Aorta (tissue), 5 donors: ENCODE measurements at regions not wholly inside any gene's neighbourhood (a gene's known extent, or its start where the extent isn't known, plus 50 kb on each side); places are given as distances from the start of the nearest gene placed in this dataset.

Source experiments
- ATAC-seq: fragments of 200-7000 bp; cut with Tn5 transposase; one replicate; pipeline ENCODE4 v1.9.1; 2022; ENCODE audit warnings: moderate library complexity; ENCODE audit not compliant: low FRiP score
- DNase-seq, 2 donors: peaks; one replicate each; pipeline ENCODE4 v3.0.0-alpha.2; 2020
- H3K27ac ChIP-seq, 2 donors: one replicate each; pipeline ENCODE4 v1.5.1; 2013; ENCODE audit warnings: low read length in 2 of 2, mild to moderate bottlenecking in 2 of 2, moderate library complexity in 2 of 2, control low read depth in 1 of 2, inconsistent platforms in 1 of 2, low read depth in 1 of 2
- H3K27me3 ChIP-seq, 2 donors: one replicate each; pipeline ENCODE4 v1.6.1; 2013; ENCODE audit warnings: control low read depth in 1 of 2, low read length in 1 of 2, mild to moderate bottlenecking in 1 of 2, moderate library complexity in 1 of 2; ENCODE audit not compliant: insufficient read depth in 2 of 2, control insufficient read depth in 1 of 2
- H3K36me3 ChIP-seq, 2 donors: one replicate each; pipeline ENCODE4 v1.6.1; 2013; ENCODE audit warnings: control low read depth in 1 of 2, low read length in 1 of 2, mild to moderate bottlenecking in 1 of 2; ENCODE audit not compliant: insufficient read depth in 2 of 2, control insufficient read depth in 1 of 2
- H3K4me1 ChIP-seq, 2 donors: one replicate each; pipeline ENCODE4 v1.6.1; 2013; ENCODE audit warnings: low read length in 2 of 2, control low read depth in 1 of 2, mild to moderate bottlenecking in 1 of 2, moderate library complexity in 1 of 2; ENCODE audit not compliant: insufficient read depth in 2 of 2, control insufficient read depth in 1 of 2
- H3K4me3 ChIP-seq, 2 donors: one replicate each; pipeline ENCODE4 v1.5.1; 2013; ENCODE audit warnings: low read length in 2 of 2, control low read depth in 1 of 2, mild to moderate bottlenecking in 1 of 2
- H3K9me3 ChIP-seq: one replicate; pipeline ENCODE4 v1.6.1; 2013; ENCODE audit warnings: mild to moderate bottlenecking, low read length; ENCODE audit not compliant: control insufficient read depth
- WGBS, 2 donors: extraction: QIAGEN DNeasy Blood & Tissue Kit; methylation state at CpG; one replicate each; pipeline ENCODE4 v1.1.7; 2013; 5-methylcytosine and 5-hydroxymethylcytosine counted together
- intact Hi-C, 2 donors: fragments of 100-400 bp; cut with DNase I; formaldehyde crosslinking; loops; one replicate each; pipeline versions ENCODE4 v1.14.2 to v1.15.0; 2022
- donor health status: healthy with polysubstance abuse.
- donor health status: Bipolar disorder and iron deficiency.
- donor health status: DM: no; HTN: no; CAD: no.
- donor health status: DM: no; HTN: no; CAD: no.
- donor health status: DM: yes; HTN: yes; CAD: no.

- H3K36me3 ChIP-seq = no peaks in the 10 kb centered on the region
- 71 to 77% methylated on average over 2 of the region's 2 CpGs for WGBS, 2 donors
- H3K4me3 ChIP-seq = no peak overlapping the region
- DNase-seq (no peak), ATAC-seq (no peak)
- intact Hi-C loops = no loop called here
- no peaks in the 10 kb centered on the region for H3K9me3 ChIP-seq
- H3K4me1 ChIP-seq = no peaks in the 10 kb centered on the region
- no peaks in the 10 kb centered on the region for H3K27me3 ChIP-seq
- H3K27ac ChIP-seq = no peak overlapping the region
These were observed 217.2 kb upstream of the NXPH2 start for GRCh38 chr2:138997346-138997745.

GRCh38 chr2:138994502-138994901 lies 214.3 kb upstream of the NXPH2 start:
- H3K36me3 ChIP-seq = no peaks in the 10 kb centered on the region
- no peaks in the 10 kb centered on the region for H3K4me1 ChIP-seq
- ATAC-seq = no peak
- no peaks in the 10 kb centered on the region for H3K27me3 ChIP-seq
- 69 to 72% methylated on average over 1 of the region's 1 CpG for WGBS, 2 donors
- H3K9me3 ChIP-seq = peaks cover 2% of the 10 kb centered on the region
- DNase-seq = no peak
- no peak overlapping the region for H3K27ac ChIP-seq
- intact Hi-C loops = no loop called here
- H3K4me3 ChIP-seq = no peak overlapping the region

GRCh38 chr2:138985881-138986280 lies 205.7 kb upstream of the NXPH2 start:
- H3K36me3 ChIP-seq = no peaks in the 10 kb centered on the region
- H3K4me3 ChIP-seq = no peak overlapping the region
- H3K27ac ChIP-seq = no peak overlapping the region
- 34 to 50% methylated on average over 1 of the region's 1 CpG for WGBS, 2 donors
- intact Hi-C loops = no loop called here
- H3K9me3 ChIP-seq = no peaks in the 10 kb centered on the region
- H3K27me3 ChIP-seq = no peaks in the 10 kb centered on the region
- ATAC-seq = no peak
- DNase-seq = no peak
- no peaks in the 10 kb centered on the region for H3K4me1 ChIP-seq

- H3K27ac ChIP-seq = no peak overlapping the region
- ATAC-seq = no peak
- H3K9me3 ChIP-seq = peaks cover 3% of the 10 kb centered on the region
- H3K36me3 ChIP-seq = no peaks in the 10 kb centered on the region
- DNase-seq = no peak
- WGBS, 2 donors = 77 to 79% methylated on average over 4 of the region's 4 CpGs
- no peaks in the 10 kb centered on the region for H3K27me3 ChIP-seq
- no peaks in the 10 kb centered on the region for H3K4me1 ChIP-seq
- intact Hi-C loops = no loop called here
- H3K4me3 ChIP-seq = no peak overlapping the region
These were observed 199.1 kb upstream of the NXPH2 start for GRCh38 chr2:138979131-138979785.

GRCh38 chr2:138974651-138975050 lies 194.5 kb upstream of the NXPH2 start:
- H3K27me3 ChIP-seq = no peaks in the 10 kb centered on the region
- peaks cover 3% of the 10 kb centered on the region for H3K9me3 ChIP-seq
- no peaks in the 10 kb centered on the region for H3K4me1 ChIP-seq
- intact Hi-C loops = no loop called here
- no peak for DNase-seq
- H3K36me3 ChIP-seq = no peaks in the 10 kb centered on the region
- no peak overlapping the region for H3K27ac ChIP-seq
- no peak for ATAC-seq
- 10 to 12% methylated on average over 1 of the region's 1 CpG for WGBS, 2 donors
- H3K4me3 ChIP-seq = no peak overlapping the region

- ATAC-seq = no peak
- WGBS, 2 donors = 89 to 92% methylated on average over 1 of the region's 1 CpG
- H3K27ac ChIP-seq = no peak overlapping the region
- H3K9me3 ChIP-seq = no peaks in the 10 kb centered on the region
- H3K27me3 ChIP-seq = no peaks in the 10 kb centered on the region
- intact Hi-C loops = no loop called here
- no peak overlapping the region for H3K4me3 ChIP-seq
- no peaks in the 10 kb centered on the region for H3K36me3 ChIP-seq
- no peak for DNase-seq
- H3K4me1 ChIP-seq = no peaks in the 10 kb centered on the region
These were observed 184.2 kb upstream of the NXPH2 start for GRCh38 chr2:138964418-138964817.

GRCh38 chr2:138962686-138963085 lies 182.5 kb upstream of the NXPH2 start:
- H3K4me1 ChIP-seq = no peaks in the 10 kb centered on the region
- intact Hi-C loops = no loop called here
- ATAC-seq (no peak), DNase-seq (no peak)
- H3K27me3 ChIP-seq = no peaks in the 10 kb centered on the region
- H3K4me3 ChIP-seq = no peak overlapping the region
- H3K36me3 ChIP-seq = no peaks in the 10 kb centered on the region
- WGBS, 2 donors = 49 to 52% methylated on average over 5 of the region's 5 CpGs
- no peaks in the 10 kb centered on the region for H3K9me3 ChIP-seq
- no peak overlapping the region for H3K27ac ChIP-seq

- DNase-seq (no peak), ATAC-seq (no peak)
- intact Hi-C loops = no loop called here
- Histone ChIP-seq H3K27me3 (no peaks in the 10 kb centered on the region), H3K4me1 (no peaks in the 10 kb centered on the region), H3K9me3 (no peaks in the 10 kb centered on the region), H3K36me3 (no peaks in the 10 kb centered on the region), H3K4me3 (no peak overlapping the region), H3K27ac (no peak overlapping the region)
- 54 to 65% methylated on average over 4 of the region's 4 CpGs for WGBS, 2 donors
These were observed 180.0 kb upstream of the NXPH2 start for GRCh38 chr2:138960191-138960590.

- ATAC-seq (no peak), DNase-seq (no peak)
- WGBS, 2 donors = 83 to 84% methylated on average over 2 of the region's 2 CpGs
- intact Hi-C loops = no loop called here
- Histone ChIP-seq H3K9me3 (no peaks in the 10 kb centered on the region), H3K4me1 (no peaks in the 10 kb centered on the region), H3K4me3 (no peak overlapping the region), H3K27ac (no peak overlapping the region), H3K36me3 (no peaks in the 10 kb centered on the region), H3K27me3 (no peaks in the 10 kb centered on the region)
These were observed 178.8 kb upstream of the NXPH2 start for GRCh38 chr2:138959031-138959430.
